ENCODE measurements at regions not wholly inside any gene's neighbourhood (a gene's known extent, or its start where the extent isn't known, plus 50 kb on each side); places are given as distances from the start of the nearest gene placed in this dataset.
"Not testable (repeated sequence)": the region's sequence is repeated elsewhere in the genome, so short reads cannot be mapped to it uniquely, and the experiment has no call there.

DNA sequence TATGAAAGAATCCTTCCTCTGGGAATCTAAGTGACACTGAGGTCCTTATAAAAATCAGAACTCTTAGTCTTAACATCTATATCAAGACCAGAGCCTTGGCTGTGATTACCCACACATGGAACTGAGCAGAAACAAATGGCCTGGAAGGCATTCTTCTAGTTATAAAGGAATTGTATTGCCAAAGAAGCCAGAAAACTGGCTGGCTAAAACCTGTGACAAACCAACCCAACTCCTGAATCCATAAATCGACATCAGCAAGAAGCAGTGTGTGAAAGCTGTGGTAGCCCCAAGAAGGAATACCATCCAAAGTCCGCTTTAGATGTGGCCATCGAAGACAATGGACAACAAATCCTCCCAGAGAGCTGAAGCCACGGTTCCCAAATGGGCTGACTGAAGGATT is 97.9 kb upstream of the CCDC91 start:
- peak; percentile 77 for DNase-seq (ENCODE audit: low read depth)
- TF ChIP-seq, protein P1, sequence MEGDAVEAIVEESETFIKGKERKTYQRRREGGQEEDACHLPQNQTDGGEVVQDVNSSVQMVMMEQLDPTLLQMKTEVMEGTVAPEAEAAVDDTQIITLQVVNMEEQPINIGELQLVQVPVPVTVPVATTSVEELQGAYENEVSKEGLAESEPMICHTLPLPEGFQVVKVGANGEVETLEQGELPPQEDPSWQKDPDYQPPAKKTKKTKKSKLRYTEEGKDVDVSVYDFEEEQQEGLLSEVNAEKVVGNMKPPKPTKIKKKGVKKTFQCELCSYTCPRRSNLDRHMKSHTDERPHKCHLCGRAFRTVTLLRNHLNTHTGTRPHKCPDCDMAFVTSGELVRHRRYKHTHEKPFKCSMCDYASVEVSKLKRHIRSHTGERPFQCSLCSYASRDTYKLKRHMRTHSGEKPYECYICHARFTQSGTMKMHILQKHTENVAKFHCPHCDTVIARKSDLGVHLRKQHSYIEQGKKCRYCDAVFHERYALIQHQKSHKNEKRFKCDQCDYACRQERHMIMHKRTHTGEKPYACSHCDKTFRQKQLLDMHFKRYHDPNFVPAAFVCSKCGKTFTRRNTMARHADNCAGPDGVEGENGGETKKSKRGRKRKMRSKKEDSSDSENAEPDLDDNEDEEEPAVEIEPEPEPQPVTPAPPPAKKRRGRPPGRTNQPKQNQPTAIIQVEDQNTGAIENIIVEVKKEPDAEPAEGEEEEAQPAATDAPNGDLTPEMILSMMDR (conservative IDR thresholded peaks at IDR 0.05; ENCODE audit: low read length): no peak

DNA sequence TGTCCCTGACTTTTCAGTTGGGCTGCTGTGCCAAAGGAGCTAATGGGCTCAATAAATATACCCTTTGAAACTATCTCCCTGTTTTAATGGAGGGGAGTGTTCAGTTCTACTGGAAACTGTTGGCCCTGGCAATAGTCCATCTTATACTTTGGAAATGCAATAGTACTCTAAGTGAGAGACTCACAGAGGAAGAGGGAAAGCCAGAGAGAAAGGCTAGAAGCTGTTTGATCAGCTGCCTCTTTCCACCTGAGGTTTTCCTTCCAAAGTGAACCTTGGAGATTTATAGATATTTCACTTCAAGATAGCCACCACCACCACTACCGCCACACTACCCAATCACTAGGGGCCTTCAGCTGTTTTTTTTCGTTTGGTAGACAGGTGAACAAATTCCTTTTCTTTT is 93.6 kb upstream of the CCDC91 start:
- no peak overlapping the region for H3K4me3 ChIP-seq (ENCODE audit: low read length)
- TF ChIP-seq, protein P1 (conservative IDR thresholded peaks at IDR 0.05; ENCODE audit: low read length): no peak
- no peak for DNase-seq (ENCODE audit: low read depth)

More for the DNA sequence above, 97.9 kb upstream of the CCDC91 start:
- H3K4me3 ChIP-seq (ENCODE audit: low read length): no peak overlapping the region

DNA sequence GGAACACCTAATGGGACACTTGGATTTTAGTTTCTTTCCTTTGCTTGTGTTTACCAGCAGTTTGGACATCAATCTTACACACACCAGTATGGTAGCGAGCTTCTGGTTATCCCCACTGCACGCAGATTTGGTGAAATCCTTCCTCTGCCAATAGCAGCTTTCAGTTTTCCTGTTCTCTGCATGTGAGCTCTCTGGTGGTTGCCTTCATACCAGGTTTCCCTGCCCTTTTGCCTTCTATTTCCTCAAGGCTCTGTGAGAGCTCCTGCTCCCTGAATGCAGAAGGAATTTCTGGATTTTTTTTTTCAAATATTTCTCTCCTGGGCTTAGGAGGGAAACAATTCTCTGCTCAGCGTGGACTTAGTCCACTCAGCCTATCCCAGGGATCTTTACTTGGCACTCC is 93.0 kb upstream of the CCDC91 start:
- no peak overlapping the region for H3K4me3 ChIP-seq (ENCODE audit: low read length)
- DNase-seq (ENCODE audit: low read depth): no peak
- TF ChIP-seq, protein P1 (conservative IDR thresholded peaks at IDR 0.05; ENCODE audit: low read length): no peak

DNA sequence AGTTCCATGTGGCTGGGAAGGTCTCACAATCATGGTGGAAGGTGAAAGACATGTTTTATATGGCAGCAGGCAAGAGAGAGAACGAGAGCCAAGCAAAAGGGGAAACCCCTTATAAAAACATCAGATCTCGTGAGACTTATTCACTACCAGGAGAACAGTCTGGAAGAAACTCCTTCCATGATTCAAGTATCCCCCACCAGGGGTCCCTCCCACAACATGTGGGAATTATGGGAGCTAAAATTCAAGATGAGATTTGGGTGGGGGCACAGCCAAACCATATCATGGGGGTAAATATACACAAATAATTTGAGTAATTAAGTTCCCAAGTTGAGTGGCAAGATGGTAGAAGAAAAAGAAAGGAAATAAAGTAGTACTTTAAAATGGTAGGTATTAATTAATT is 91.0 kb upstream of the CCDC91 start:
- not testable (repeated sequence) for H3K4me3 ChIP-seq (ENCODE audit: low read length); DNase-seq (ENCODE audit: low read depth)

DNA sequence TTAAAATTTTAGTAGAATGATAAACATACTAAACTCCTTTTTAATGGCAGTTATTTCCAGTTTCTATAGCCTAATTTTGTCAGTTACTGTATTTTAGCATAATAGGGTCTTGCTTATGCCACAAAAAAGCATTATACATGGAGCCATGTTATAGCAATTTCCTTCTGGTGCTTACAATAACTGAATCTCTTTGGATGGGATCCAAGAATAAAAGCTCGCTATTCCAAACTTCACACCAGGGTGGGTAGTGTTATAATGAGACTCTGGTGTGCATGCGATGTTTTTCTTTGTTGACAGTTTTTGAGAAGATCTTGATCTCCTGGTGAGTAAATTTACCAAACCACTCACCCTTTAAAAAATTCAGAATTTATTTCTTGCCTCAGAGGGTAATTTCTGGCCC is 90.4 kb upstream of the CCDC91 start:
- no peak overlapping the region for H3K4me3 ChIP-seq (ENCODE audit: low read length)
- TF ChIP-seq, protein P1 (conservative IDR thresholded peaks at IDR 0.05; ENCODE audit: low read length): no peak
- DNase-seq (ENCODE audit: low read depth): no peak

DNA sequence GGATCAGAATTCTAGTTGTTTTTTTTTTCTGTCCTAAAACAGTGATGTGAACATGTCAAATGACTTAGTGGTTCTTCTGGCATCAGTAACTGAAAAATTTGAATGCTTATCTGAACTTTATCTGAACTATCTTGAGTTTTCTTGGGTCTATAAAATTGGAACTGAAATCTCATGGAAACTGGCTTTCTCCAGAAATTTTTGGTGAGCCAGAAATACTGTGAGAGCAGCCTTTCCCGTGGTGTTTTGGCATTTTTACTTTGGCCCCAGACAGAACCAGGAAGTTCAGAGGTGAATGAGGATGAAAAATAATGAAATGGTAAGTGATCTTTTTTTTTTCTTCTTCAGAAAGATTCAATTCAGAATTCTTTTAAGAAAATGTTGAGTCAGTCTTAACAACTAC is 89.5 kb upstream of the CCDC91 start:
- TF ChIP-seq, protein P1 (conservative IDR thresholded peaks at IDR 0.05; ENCODE audit: low read length): no peak
- no peak for DNase-seq (ENCODE audit: low read depth)
- H3K4me3 ChIP-seq (ENCODE audit: low read length): no peak overlapping the region

DNA sequence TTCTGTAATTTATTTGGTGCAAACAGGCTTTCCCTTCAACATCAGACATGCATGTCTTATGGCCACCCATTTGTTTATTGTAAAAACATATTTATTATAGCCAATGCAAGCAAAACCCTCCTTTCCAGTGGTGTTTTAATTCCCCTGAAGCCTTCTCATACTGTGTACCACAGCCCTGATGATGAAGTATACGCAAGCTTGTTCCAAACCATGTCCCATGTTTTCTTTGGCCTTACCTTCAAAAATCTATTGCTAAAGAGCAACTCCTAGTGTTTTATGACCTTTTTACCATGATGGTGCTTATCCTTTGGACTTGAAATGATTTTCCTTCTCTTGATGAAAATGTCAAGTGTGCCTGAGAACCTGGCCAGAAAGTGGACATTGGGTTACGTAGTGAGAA is 85.9 kb upstream of the CCDC91 start:
- no peak overlapping the region for H3K4me3 ChIP-seq (ENCODE audit: low read length)
- TF ChIP-seq, protein P1 (conservative IDR thresholded peaks at IDR 0.05; ENCODE audit: low read length): no peak
- no peak for DNase-seq (ENCODE audit: low read depth)
